NCI-H128 (cell line): ENCODE measurements at regions not wholly inside any gene's neighbourhood (a gene's known extent, or its start where the extent isn't known, plus 50 kb on each side); places are given as distances from the start of the nearest gene placed in this dataset.

Experiments used
- DNase-seq: peaks from one replicate; lab custom pipeline; 2025; ENCODE audit not compliant: unreplicated experiment; lab: John Stamatoyannopoulos, UW

DNA sequence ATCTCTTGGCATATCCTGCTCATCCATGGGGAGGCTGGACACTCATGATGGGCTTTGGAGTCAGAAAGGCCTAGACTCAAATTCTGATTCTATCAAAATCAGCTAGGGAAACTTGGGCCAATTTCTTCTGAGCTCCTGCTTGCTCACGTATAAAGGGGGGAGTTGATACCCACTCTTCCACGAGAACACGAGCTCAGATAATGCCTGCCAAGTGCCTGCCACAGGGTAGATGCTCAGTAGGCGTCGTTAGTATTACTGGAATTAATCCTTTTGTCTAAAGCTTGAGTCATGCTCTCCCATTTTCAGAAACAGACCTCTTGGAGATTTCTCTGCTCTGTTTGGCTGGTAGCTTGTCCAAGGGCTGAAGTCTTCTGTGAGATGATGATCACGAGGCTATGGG is 238.3 kb upstream of the MVB12B start:
- no peak for DNase-seq

DNA sequence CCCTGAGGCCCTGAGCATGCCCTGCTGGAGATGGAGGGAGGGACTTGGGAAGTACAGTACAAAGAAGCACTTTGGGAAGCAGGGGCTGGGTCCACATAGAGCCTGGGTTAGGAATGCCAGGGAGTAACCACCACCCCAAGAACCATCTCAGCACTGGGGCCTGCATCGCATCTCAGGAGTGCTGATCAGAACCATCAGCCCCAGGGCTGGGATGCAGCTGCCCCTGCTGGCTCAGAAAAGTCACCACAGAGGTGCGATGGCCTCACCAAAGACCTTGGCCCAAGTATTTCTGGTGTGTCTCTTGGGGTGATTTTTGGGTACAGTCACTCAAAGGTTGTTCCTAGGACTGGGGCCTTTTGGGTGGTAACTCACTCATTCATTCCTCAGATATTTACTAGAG is 236.8 kb upstream of the MVB12B start:
- no peak for DNase-seq

DNA sequence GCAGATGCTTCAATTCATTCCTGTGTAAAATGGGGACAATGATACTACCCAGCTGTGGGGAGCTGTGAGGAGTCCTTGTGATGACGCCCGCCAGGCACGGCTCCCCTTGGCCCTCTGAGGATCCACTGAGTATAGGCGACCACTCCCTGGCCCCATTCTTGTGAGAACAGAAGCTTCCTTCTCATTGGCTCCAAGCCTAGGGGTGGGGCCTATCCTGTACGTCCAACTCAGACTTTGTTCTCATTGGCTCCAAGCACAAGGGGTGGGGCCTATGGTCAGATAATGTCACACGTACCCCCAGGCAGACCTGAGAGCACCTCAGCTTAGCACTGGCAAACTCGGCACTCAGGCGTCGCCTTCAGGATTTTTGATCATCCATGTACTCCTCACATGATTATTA is 232.9 kb upstream of the MVB12B start:
- DNase-seq, result no peak

DNA sequence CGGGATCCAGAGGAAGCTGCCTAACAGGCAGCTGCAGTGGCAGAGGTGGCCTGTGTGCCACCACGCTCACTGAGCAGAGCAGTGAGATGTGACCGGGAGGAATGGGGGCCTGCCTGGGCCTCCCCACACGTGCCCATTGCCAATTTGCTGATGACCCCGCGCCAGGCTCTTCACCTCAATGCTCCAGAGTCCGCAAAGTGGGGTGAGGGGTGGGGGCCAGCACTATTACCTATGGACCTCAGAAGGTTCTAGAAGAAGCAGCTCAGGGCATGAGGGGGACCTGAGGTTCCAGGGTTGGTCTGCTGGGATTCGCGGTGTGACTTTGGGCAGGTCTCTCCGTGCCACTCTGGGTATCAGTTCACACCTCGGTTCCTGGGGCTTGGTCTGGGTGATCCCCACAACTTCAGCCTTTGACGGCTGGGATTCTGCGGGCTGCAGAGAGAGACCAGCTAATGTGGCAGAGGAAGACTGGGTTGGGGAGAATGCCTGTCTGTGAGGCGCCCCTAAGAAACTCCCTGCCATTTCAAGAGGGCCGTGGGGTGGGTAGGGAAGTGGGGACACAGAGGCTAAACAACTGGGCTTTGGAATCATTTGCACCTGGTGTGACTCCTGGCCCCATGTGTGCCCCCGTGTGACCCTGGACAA is 231.0 kb upstream of the MVB12B start:
- no peak for DNase-seq

DNA sequence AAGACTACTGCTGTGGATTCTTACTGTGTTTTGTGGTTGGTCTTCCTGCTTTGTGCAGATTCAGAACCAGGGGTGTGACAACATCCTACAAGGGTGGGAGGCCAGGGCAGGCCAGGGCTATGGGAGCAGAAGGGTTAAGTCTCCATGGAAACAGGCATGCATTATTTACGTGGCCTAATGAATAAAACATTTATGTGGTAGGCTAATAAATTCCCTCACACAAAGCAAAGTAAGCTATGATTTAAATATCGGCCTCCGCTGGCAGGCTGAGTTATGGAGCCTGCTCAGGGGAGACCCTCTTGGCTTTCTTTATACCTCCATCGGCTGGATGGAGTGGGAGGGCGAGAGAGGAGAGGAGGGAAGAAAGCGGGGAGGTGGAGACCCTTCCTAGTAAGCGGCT is 230.3 kb upstream of the MVB12B start:
- no peak for DNase-seq

DNA sequence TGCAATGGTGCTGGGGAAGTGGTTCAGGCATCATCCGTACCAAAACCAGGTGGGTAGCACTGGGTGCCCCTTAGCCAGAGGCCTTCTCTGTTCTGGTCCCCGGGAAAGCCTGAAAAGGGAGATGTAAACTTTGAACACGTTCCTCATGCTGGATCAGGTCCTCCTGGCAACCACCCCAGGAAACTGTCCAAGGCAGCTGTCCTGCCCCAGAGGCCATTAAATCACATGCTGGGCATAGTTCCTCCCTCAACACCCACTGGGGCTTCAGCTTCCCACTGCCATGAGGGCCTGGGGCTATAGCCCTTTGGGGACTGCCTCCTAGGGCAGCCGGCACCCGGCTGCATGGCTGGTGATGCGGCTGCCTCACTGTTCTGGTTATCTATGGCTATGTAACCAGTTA is 228.9 kb upstream of the MVB12B start:
- DNase-seq, result no peak

DNA sequence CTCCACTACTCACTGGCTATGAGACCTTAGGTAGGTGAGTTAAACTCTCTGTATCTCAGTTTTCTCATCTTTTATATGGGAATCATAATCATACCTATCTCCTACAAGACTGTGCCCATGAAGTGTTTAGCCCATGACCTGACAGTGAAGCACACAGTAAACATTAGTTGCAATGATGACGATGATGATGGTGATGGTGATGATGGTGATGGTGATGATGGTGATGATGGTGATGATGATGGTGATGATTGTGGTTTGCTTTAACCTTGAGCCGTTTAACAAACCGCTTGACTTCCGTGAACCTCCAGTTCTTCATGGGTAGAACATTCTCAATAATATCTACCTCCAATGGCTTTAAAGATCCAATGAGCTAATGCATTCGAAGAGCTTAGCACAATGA is 220.2 kb upstream of the MVB12B start:
- DNase-seq, result no peak

DNA sequence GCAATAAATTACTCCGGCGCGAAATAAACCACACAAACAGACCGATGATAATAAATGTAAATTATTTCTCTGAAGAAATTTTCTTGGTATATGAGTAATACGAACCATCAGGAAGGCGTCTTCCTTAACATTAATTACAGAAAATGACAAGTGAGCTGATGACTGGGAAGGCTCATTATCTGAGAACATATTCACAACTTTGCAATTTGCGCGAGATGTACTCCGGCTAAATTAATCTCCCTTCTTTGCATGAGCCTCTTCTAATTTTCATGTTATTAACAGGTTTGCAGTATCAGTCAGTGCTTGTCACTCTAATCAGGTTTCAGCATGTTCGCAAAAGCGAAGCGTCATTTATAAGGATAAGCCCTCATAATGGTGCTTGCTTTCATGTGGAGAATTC is 218.9 kb upstream of the MVB12B start:
- no peak for DNase-seq

DNA sequence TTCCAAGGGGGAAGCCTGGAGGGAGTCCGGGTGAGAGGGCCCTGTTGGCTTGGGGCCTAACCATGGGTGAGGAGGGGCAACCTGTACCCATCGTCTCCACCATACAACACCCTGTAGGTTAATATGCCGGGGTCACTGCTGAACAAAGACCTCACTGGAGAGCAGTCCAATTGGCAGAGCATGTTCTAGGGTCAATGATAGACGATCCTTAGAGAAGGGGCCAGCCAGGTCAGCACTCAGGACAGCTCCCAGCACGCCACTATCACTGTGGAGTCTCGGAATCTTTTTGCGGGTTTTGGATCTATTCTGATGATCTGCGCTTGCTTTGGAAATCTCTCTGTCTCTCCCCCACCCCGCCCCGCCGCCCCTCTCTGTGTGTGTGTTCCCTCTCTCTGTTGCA is 218.4 kb upstream of the MVB12B start:
- DNase-seq, result no peak

DNA sequence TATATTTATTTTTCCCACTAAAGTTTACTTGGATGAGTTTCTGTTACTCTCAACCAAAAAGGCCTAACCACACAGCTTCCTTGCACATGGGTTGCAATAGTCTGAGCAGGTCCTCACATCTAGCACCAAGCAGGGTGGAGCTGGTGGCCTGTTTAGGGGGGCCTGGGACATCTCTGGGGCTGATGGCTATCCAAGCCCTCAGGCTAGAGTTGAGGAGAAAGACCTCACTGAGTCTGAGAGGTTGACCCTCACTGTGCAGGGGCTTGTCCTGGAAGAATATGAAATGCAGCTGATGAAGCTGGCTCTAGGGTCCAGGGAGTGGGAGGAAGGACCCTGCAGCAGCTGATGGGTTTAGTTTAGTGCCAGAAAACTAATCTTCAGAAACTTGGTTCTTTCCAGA is 217.1 kb upstream of the MVB12B start:
- DNase-seq, result no peak

DNA sequence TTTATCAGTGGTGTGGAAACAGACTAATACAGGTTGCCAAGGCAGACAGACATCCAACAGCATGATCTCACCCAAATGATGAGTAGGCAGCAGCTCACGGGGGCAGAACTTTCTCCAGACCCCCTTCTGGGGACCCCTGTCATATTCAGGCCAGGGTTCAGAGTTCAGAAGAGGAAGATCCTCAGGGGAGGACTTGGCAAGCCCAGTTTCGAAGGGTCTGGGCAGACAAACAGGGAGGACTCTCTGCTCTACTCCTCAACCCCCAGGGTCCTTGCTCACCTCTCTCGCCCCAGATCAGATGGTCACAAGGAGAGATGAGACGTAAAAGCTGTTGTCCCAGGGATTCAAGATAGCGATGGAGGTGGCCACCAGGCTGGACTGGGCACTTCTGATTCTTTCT is 215.1 kb upstream of the MVB12B start:
- DNase-seq, result no peak

DNA sequence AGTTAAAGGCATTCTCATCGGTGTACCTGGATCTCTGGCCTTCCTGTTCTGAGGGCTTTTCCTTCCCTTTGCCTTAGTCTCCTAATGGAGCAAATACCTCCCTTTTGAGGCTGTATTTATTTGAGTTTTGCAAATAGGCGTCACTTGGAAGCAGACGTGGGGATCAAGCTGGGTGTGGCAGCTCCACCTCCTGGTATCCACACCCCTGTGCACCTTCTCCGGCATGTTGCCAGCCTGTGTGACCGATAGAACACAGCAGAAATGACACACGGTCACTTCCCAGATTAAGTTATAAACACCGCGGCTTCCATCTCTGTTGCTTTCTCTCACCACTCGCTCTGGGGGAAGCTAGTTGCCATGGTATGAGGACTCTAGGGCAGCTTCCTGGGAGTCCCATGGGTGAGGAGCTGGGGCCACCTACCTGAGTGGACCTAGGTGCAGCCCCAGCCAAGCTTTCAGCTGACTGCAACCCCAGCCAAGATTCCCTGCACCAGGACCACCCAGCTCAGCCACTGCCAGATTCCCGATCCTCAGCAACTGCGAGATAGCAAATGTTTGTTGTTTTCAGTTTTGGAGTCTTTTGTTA is 214.4 kb upstream of the MVB12B start:
- DNase-seq, result no peak

DNA sequence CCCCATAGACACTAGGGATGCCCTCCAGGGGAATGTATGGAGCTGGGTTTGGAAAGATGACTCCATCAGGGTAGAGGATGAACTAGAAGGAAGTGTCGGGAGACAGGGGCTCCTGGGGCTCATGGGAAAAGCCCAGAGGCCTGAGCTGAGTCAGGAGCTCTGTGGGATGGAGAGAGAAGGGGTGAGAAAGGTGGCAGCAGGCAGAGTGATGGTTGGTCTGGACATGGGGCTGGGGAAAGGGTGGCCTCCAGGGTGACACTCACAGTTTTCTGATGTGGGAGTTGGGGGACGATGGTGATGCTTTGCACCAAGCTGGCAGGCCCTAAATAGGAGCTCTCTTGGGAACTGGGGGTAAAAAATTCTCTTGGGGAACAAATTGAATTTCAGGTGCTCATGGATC is 213.5 kb upstream of the MVB12B start:
- no peak for DNase-seq

DNA sequence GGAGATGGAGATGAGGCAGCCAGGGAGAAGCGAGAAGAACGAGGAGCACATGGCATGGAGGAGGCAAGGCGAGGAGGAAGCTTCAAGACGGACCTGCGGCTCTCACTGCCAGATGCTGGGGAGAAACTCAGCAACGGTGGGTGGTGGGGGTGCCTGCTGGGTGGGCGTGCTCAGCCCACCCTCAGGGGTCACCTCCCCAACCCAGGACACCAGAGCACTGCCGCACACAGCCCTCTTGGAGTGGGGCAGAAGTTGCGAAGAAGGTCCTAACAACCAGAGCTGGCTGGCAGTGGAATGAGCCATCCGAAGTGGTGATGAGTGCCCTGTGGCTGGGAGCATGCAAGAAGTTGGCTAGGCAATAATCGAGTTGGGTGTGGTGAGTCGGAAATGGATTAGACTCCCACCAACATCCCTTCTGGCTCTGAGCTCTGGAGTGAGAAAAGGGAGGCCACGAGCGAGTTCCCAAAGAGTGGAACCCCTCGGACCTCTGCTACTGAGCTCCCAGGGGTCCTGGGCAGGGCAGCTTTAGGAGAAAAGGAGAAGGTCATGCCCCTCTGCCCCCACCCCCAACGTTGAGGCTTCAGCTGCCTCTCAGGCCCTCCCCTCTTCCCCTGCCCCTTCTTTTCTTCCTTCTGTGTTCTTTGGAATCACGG is 212.7 kb upstream of the MVB12B start:
- DNase-seq, result no peak

DNA sequence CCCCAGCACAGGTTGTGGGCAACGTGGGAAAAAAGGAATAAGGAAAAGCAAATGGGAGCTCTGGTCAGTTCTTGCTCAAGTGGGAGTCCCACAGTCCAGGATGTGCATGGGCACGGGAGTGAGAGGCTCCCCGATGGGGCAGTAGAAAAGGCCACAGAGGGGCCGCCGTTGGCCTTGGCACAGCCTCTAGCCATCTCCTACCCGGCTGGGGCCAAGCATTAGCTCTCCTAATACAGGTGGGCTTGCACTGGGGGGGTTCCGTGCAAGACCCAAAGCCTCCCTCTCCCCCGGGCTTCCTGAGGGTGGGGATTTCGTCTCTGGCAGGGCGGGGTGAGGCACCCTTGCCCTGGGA is 212.2 kb upstream of the MVB12B start:
- no peak for DNase-seq

DNA sequence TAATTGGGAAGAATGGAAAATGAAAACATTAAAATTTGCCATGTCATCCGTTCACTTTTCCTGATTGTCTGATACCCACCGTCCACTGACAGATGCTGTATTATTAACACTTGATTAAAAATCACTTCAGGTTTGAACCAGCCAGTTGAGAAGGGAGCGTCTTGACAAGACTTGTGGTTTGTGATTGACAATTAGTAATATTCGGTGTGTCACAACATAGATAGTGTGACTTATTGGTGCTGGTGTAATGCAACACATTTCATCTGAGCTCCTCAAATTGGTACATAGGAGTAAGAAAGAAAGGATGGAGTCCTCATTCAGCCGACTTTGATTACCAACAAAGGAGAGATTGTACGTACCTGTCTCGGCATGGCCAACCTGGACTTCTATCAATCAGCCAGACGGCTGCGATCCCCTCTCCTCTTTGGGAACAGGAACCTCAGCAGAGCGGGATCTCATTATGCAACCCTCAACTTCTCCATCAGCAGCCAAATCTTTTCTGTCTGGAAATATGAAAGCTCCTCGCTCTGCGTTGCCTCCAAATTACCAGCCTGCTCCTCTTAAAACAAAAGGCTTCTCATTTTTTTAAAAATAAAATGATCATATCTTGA is 211.7 kb upstream of the MVB12B start:
- no peak for DNase-seq

DNA sequence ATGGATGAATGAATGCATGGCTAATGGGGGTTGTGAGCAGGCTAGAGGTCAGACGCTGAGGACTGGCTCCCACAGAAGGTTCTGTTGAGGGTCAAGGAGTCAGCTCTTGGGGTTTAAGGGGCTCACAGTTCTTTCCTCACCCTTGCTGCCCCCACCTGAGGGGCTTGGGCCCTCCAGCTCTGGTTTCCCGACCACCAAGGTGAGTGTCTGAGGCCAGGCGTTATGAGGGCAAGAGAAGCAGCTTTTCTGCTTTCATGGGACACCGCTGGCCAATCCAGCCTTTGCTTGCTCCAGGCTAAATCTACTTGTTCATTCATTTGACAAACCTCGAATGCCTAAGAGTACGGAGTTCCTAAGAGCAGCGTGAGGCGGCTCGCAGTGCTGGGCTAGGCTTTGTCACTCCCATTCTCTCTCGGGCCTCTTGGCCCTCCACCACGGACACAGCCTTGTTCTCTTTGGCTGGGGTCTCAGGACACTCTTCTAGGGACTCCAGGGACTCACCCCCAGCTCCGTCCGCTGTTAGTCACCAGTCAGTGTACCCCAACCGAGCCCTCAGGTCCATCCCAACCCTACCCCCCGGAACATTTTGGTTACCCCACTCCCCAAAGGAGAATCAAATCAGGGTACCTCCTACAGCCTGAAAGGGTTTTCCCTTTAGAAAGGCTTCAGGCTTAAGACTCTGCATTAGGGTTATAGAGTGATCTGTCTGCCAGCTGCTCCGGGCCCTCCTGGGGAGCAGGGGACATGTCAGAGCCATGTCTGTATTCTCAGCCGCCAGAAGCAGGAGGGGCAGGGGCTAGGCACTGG is 210.1 kb upstream of the MVB12B start:
- no peak for DNase-seq

DNA sequence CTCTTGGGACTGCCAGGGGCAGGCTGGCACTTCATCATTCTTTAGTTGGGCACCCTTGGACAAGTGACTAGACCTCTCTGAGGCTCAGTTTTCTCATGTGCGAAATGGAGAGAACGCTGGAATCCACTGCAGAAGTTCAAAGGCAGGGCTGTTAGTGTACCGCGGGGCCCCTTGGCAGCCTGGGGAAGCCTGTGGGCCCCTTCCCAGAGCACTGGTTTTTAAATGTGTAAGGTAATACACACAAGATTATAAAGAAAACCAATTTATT is 209.5 kb upstream of the MVB12B start:
- no peak for DNase-seq

DNA sequence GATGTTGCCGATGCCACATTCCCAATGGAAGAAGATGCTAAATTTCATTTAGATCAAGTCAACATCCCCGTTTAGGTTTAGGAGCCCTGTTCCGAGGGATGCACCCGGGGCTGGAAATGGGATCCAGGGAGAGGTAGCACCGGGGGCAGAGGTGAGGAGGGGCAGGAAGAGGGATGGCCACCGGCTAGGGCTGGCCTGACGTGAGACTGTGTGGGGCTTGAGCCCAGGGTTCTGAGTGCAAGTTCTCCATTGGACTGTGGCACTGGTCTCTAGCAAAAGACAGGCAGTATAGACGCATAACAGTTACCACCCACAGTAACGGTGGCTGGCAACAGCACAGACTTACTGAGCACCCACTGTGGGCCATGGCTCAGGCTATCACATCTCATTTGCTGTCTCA is 209.0 kb upstream of the MVB12B start:
- no peak for DNase-seq

DNA sequence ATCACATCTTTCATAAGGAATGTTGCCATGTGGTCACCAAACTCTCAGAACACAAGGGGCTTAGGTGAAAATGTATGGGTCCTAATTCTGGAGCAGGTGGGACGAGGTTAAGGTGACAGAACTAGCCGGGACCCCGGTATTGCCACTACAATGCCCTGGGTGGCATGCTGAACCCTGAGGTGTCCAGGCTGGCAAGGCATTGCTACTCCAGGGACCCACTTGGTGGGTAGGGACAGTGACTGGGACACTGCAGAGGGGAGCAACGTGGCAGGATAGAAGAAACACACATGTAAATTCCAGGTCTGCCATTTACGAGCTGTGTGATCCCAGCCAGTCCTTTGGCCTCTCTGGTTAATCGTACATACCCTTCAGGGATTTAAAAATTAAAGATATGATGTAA is 206.9 kb upstream of the MVB12B start:
- DNase-seq, result no peak

DNA sequence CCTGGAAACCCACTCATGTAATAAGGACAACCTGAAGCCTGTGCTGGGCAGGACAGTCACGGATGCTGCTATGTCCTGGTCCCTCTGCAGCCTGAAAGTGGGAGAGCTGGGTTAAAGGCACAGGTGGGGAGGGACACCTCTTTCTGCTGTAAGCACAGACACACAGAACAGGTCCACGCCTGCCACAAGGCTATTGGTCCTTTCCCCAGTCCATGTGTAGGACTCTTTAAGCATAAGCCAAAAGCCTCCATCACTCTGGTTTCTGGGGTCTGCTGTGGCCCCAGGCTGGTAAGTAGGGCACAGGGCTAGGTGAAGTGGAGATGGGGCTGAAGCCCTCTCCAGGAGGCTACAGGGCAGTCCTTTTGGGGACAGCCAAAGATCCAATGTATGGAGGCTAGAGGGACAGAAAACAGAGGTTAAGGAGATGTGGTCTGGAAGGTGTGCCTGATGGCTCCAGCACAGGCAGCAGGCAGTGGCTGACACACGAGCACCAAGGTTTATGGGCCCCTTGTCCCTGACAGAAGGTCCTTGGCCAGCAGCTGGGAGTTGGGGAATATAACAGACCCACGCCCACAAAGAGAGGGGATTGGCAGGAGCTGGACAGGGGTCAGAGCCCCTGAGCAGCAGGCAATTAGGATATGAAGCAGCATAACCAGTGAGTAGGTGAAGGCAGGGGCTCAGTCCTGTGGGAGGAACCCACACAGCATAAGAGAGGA is 203.6 kb upstream of the MVB12B start:
- DNase-seq, result no peak
